Mesothelial cell of epicardium (in vitro differentiated cells): ENCODE measurements at regions not wholly inside any gene's neighbourhood (a gene's known extent, or its start where the extent isn't known, plus 50 kb on each side); places are given as distances from the start of the nearest gene placed in this dataset.

Experiments used
- DNase-seq, 2 experiments: peaks; one replicate each; pipeline ENCODE4 v3.0.0; 2021; ENCODE audit warnings: low spot score in 2 of 2; ENCODE audit not compliant: unreplicated experiment in 2 of 2
- H3K27ac Mint-ChIP-seq: 2 replicates; pipeline ENCODE4 v1.8.0; 2021; ENCODE audit warnings: mixed read lengths
- H3K27me3 Mint-ChIP-seq: 2 replicates; pipeline ENCODE4 v1.8.0; 2021; ENCODE audit warnings: low read depth, mixed read lengths
- H3K36me3 Mint-ChIP-seq: 2 replicates; pipeline ENCODE4 v1.8.0; 2021; ENCODE audit warnings: mixed read lengths
- H3K4me1 Mint-ChIP-seq: 2 replicates; pipeline ENCODE4 v1.8.0; 2021; ENCODE audit warnings: mixed read lengths
- H3K4me3 Mint-ChIP-seq: 2 replicates; pipeline ENCODE4 v1.8.0; 2021; ENCODE audit warnings: mild to moderate bottlenecking, moderate library complexity, mixed read lengths
- H3K9me3 Mint-ChIP-seq: 2 replicates; pipeline ENCODE4 v1.8.0; 2021; ENCODE audit warnings: mixed read lengths
- CTCF ChIP-seq: fragments of 200-600 bp; sonication (generic); IDR thresholded peaks from one replicate; pipeline ENCODE4 v1.5.0; 2021; ENCODE audit warnings: antibody characterized with exemption; ENCODE audit not compliant: unreplicated experiment

- Mint-ChIP-seq H3K27ac (no peak overlapping the region), H3K4me3 (no peak overlapping the region), H3K36me3 (no peaks in the 10 kb centered on the region), H3K27me3 (peaks cover 14% of the 10 kb centered on the region), H3K9me3 (no peaks in the 10 kb centered on the region), H3K4me1 (peaks cover 14% of the 10 kb centered on the region)
- no peak for DNase-seq
- no peak for TF ChIP-seq CTCF
These were observed 76.0 kb upstream of the ZNF423 start for GRCh38 chr16:49931916-49932315.

- no peak overlapping the region for H3K27ac Mint-ChIP-seq
- no peak overlapping the region for H3K4me3 Mint-ChIP-seq
- TF ChIP-seq CTCF, result no peak
These were observed 76.5 kb upstream of the ZNF423 start for GRCh38 chr16:49932434-49932833.

GRCh38 chr16:49932946-49933345 lies 77.0 kb upstream of the ZNF423 start:
- peaks cover under 1% of the 10 kb centered on the region for H3K9me3 Mint-ChIP-seq
- no peak for DNase-seq

More at GRCh38 chr16:49932434-49932833, 76.5 kb upstream of the ZNF423 start:
- Mint-ChIP-seq H3K4me1 (peaks cover 14% of the 10 kb centered on the region), H3K27me3 (peaks cover 14% of the 10 kb centered on the region), H3K9me3 (no peaks in the 10 kb centered on the region), H3K36me3 (no peaks in the 10 kb centered on the region)
- no peak for DNase-seq

GRCh38 chr16:49936791-49937190 lies 80.9 kb upstream of the ZNF423 start:
- H3K4me1 Mint-ChIP-seq, result peaks cover 14% of the 10 kb centered on the region
- peaks cover 4% of the 10 kb centered on the region for H3K27me3 Mint-ChIP-seq
- H3K4me3 Mint-ChIP-seq, result no peak overlapping the region
- TF ChIP-seq CTCF, result no peak
- H3K9me3 Mint-ChIP-seq, result peaks cover 6% of the 10 kb centered on the region
- no peak for DNase-seq
- no peak overlapping the region for H3K27ac Mint-ChIP-seq
- H3K36me3 Mint-ChIP-seq, result no peaks in the 10 kb centered on the region

More at GRCh38 chr16:49932946-49933345, 77.0 kb upstream of the ZNF423 start:
- peaks cover 14% of the 10 kb centered on the region for H3K27me3 Mint-ChIP-seq
- TF ChIP-seq CTCF, result no peak
- peaks cover 14% of the 10 kb centered on the region for H3K4me1 Mint-ChIP-seq
- no peak overlapping the region for H3K4me3 Mint-ChIP-seq
- no peaks in the 10 kb centered on the region for H3K36me3 Mint-ChIP-seq
- peak overlapping the region; percentile 81 for H3K27ac Mint-ChIP-seq

- no peak for DNase-seq
- no peak overlapping the region for H3K4me3 Mint-ChIP-seq
- H3K27ac Mint-ChIP-seq, result no peak overlapping the region
- H3K9me3 Mint-ChIP-seq, result peaks cover 17% of the 10 kb centered on the region
- TF ChIP-seq CTCF, result no peak
- no peaks in the 10 kb centered on the region for H3K36me3 Mint-ChIP-seq
- peaks cover 4% of the 10 kb centered on the region for H3K4me1 Mint-ChIP-seq
- peaks cover 11% of the 10 kb centered on the region for H3K27me3 Mint-ChIP-seq
These were observed 82.0 kb upstream of the ZNF423 start for GRCh38 chr16:49937886-49938285.

- no peak for DNase-seq
- Mint-ChIP-seq H3K27ac (no peak overlapping the region), H3K36me3 (no peaks in the 10 kb centered on the region), H3K4me1 (no peaks in the 10 kb centered on the region), H3K9me3 (peaks cover 17% of the 10 kb centered on the region), H3K27me3 (peaks cover 11% of the 10 kb centered on the region), H3K4me3 (no peak overlapping the region)
- no peak for TF ChIP-seq CTCF
These were observed 83.6 kb upstream of the ZNF423 start for GRCh38 chr16:49939495-49939894.
